Keratinocyte (primary cell): ENCODE measurements at regions not wholly inside any gene's neighbourhood (a gene's known extent, or its start where the extent isn't known, plus 50 kb on each side); places are given as distances from the start of the nearest gene placed in this dataset.

Experiments
- DNase-seq: peaks from one replicate; pipeline ENCODE4 v3.0.0-alpha.2; 2011; ENCODE audit warnings: low read depth, missing footprints, low spot score
- FAIRE-seq: peaks from 2 replicates; lab custom pipeline; 2011; peaks lifted over from hg19 to GRCh38; lab: Jason Lieb, UNC
- H2AFZ ChIP-seq: 2 replicates; pipeline ENCODE4 v1.6.0; 2012; ENCODE audit warnings: low read length, control low read depth, inconsistent platforms; ENCODE audit not compliant: control insufficient read depth
- H3K27ac ChIP-seq: 2 replicates; pipeline ENCODE4 v1.5.1; 2011; ENCODE audit warnings: low read length; ENCODE audit not compliant: control insufficient read depth, insufficient read depth
- H3K27me3 ChIP-seq: 3 replicates; pipeline ENCODE4 v1.6.0; 2011; ENCODE audit warnings: low read length; ENCODE audit not compliant: control insufficient read depth, insufficient read depth; ENCODE audit errors: extremely low read depth
- H3K36me3 ChIP-seq, 2 experiments: 2 replicates in 1 of 2; 3 replicates in 1 of 2; pipeline ENCODE4 v1.5.1; 2011; ENCODE audit warnings: low read length in 2 of 2, mild to moderate bottlenecking in 1 of 2; ENCODE audit not compliant: control insufficient read depth in 2 of 2, insufficient read depth in 2 of 2; ENCODE audit errors: extremely low read depth in 1 of 2
- H3K4me1 ChIP-seq: 3 replicates; pipeline ENCODE4 v1.5.1; 2011; ENCODE audit warnings: low read length; ENCODE audit not compliant: control insufficient read depth, insufficient read depth; ENCODE audit errors: extremely low read depth
- H3K4me2 ChIP-seq: 3 replicates; pipeline ENCODE4 v1.6.0; 2011; ENCODE audit warnings: low read depth, low read length; ENCODE audit not compliant: control insufficient read depth, insufficient read depth; ENCODE audit errors: extremely low read depth
- H3K4me3 ChIP-seq, 3 experiments: fragments of 200-600 bp in 1 of 3; sonication (generic) in 1 of 3; 2 replicates in 2 of 3; 3 replicates in 1 of 3; pipeline ENCODE4 v1.5.1; 2011 to 2016; ENCODE audit warnings: low read length in 3 of 3, mild to moderate bottlenecking in 3 of 3, control low read depth in 2 of 3, inconsistent platforms in 1 of 3, low read depth in 1 of 3, mixed read lengths in 1 of 3, mixed run types in 1 of 3, moderate library complexity in 1 of 3; ENCODE audit not compliant: control insufficient read depth in 2 of 3, insufficient read depth in 2 of 3; ENCODE audit errors: extremely low read depth in 1 of 3
- H3K79me2 ChIP-seq: 2 replicates; pipeline ENCODE4 v1.6.0; 2012; ENCODE audit warnings: low read length; ENCODE audit not compliant: control insufficient read depth, insufficient read depth
- H3K9ac ChIP-seq: 3 replicates; pipeline ENCODE4 v1.6.0; 2011; ENCODE audit warnings: low read length; ENCODE audit not compliant: control insufficient read depth, insufficient read depth; ENCODE audit errors: extremely low read depth
- H3K9me1 ChIP-seq: 3 replicates; pipeline ENCODE4 v1.6.0; 2011; ENCODE audit warnings: low read length; ENCODE audit not compliant: control insufficient read depth, insufficient read depth; ENCODE audit errors: extremely low read depth
- H3K9me3 ChIP-seq: 2 replicates; pipeline ENCODE4 v1.5.1; 2012; ENCODE audit warnings: low read depth, low read length; ENCODE audit not compliant: control insufficient read depth
- H4K20me1 ChIP-seq: 3 replicates; pipeline ENCODE4 v1.6.0; 2011; ENCODE audit warnings: low read length; ENCODE audit not compliant: control insufficient read depth, insufficient read depth; ENCODE audit errors: extremely low read depth
- CTCF ChIP-seq, 3 experiments: IDR thresholded peaks in 1 of 3; conservative IDR thresholded peaks in 1 of 3; optimal IDR thresholded peaks in 1 of 3; 2 replicates in 2 of 3; 3 replicates in 1 of 3; pipeline versions ENCODE3 to v1.5.1; 2011; ENCODE audit warnings: low read length in 3 of 3, mild to moderate bottlenecking in 3 of 3, moderate library complexity in 2 of 3, control low read depth in 1 of 3, inconsistent platforms in 1 of 3; ENCODE audit not compliant: insufficient read depth in 2 of 3; ENCODE audit errors: extremely low read depth in 1 of 3
- EZH2 ChIP-seq: IDR thresholded peaks from one replicate; pipeline ENCODE4 v1.6.1; 2012; ENCODE audit warnings: inconsistent platforms, mild to moderate bottlenecking, low read length, moderate library complexity
- dilution Hi-C: fragments of 300-500 bp; cut with MboI; formaldehyde crosslinking; loops from one replicate; pipeline ENCODE4 v1.7.0; 2020; ENCODE audit warnings: low sequenced_read_pairs; ENCODE audit not compliant: extremely low pct_ligation_motif_present

DNA sequence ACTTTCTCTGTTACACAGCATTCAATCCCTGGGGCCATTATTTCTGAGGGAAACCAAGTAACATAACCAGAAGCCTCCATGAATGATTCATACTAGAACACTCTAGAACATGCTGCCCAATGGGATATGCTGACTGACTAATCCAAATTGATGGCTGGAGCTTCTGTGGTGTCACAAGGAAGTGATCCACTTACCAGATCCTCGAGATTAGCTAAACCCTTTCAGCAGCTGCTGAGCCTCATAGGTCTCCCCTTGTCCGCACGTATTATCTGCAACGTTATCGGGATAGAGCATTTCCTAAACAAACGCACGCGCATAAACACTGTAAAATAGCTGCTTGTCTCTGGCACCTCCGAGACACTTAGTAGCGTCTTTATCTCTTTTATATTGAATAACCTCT is 61.2 kb upstream of the PROK2 start:
- Histone ChIP-seq H3K9me1 (no peaks in the 10 kb centered on the region), H3K4me2 (no peak overlapping the region), H3K79me2 (no peaks in the 10 kb centered on the region), H2AFZ (no peak overlapping the region), H3K9ac (no peak overlapping the region), H3K4me3 (no peak overlapping the region), H4K20me1 (no peaks in the 10 kb centered on the region), H3K27ac (no peak overlapping the region), H3K36me3 (no peaks in the 10 kb centered on the region), H3K9me3 (no peaks in the 10 kb centered on the region), H3K4me1 (no peaks in the 10 kb centered on the region), H3K27me3 (peaks cover 2% of the 10 kb centered on the region)
- no peak for TF ChIP-seq EZH2
- TF ChIP-seq CTCF (optimal IDR thresholded peaks at IDR 0.05 in 1 of 3, IDR thresholded peaks at IDR 0.05 in 1 of 3, conservative IDR thresholded peaks at IDR 0.05 in 1 of 3; ENCODE audit: extremely low read depth in 1 of 3, insufficient read depth in 2 of 3, low read length in 3 of 3) = no peak
- DNase-seq (no peak), FAIRE-seq (no peak)
- dilution Hi-C loops = no loop called here

GRCh38 chr3:71843071-71843470 is 58.1 kb upstream of the PROK2 start:
- TF ChIP-seq CTCF (optimal IDR thresholded peaks at IDR 0.05 in 1 of 3, IDR thresholded peaks at IDR 0.05 in 1 of 3, conservative IDR thresholded peaks at IDR 0.05 in 1 of 3; ENCODE audit: extremely low read depth in 1 of 3, insufficient read depth in 2 of 3, low read length in 3 of 3) = no peak
- TF ChIP-seq EZH2 = no peak
- DNase-seq (no peak), FAIRE-seq (no peak)
- Histone ChIP-seq H3K4me2 (no peak overlapping the region), H3K9me3 (no peaks in the 10 kb centered on the region), H3K79me2 (no peaks in the 10 kb centered on the region), H4K20me1 (no peaks in the 10 kb centered on the region), H3K4me1 (no peaks in the 10 kb centered on the region), H2AFZ (no peak overlapping the region), H3K9ac (no peak overlapping the region), H3K36me3 (no peaks in the 10 kb centered on the region), H3K27me3 (peaks cover 2% of the 10 kb centered on the region), H3K4me3 (no peak overlapping the region), H3K9me1 (no peaks in the 10 kb centered on the region), H3K27ac (no peak overlapping the region)
- dilution Hi-C loops = no loop called here
